Activated CD4-positive, alpha-beta memory T cell treated with anti-CD3 and anti-CD28 coated beads, Interleukin-2, amount 10 ng/mL, durations not matched to agents 7 days and 5 days (primary cell): ENCODE measurements at regions not wholly inside any gene's neighbourhood (a gene's known extent, or its start where the extent isn't known, plus 50 kb on each side); places are given as distances from the start of the nearest gene placed in this dataset.

Experiments
- CTCF ChIA-PET: fragments of 350-600 bp; sonication (Branson Sonifier 250); formaldehyde crosslinking; loops from one replicate; lab custom pipeline; 2021; ENCODE audit warnings: antibody characterized with exemption, inconsistent platforms; lab: Charles Lee
- POLR2A ChIA-PET: fragments of 350-600 bp; sonication (Branson Sonifier 250); formaldehyde crosslinking; loops from one replicate; lab custom pipeline; 2021; ENCODE audit warnings: antibody characterized with exemption; lab: Charles Lee
- DNase-seq: peaks from one replicate; pipeline ENCODE4 v3.0.0-alpha.2; 2020
- H3K27ac Mint-ChIP-seq: one replicate; pipeline ENCODE4 v1.8.0; 2021; ENCODE audit warnings: mild to moderate bottlenecking, mixed read lengths
- H3K27me3 Mint-ChIP-seq: one replicate; pipeline ENCODE4 v1.8.0; 2021; ENCODE audit warnings: mixed read lengths
- H3K36me3 Mint-ChIP-seq: one replicate; pipeline ENCODE4 v1.8.0; 2021; ENCODE audit warnings: low read depth, mixed read lengths
- H3K4me1 Mint-ChIP-seq: one replicate; pipeline ENCODE4 v1.8.0; 2021; ENCODE audit warnings: mixed read lengths
- H3K4me3 Mint-ChIP-seq: one replicate; pipeline ENCODE4 v1.8.0; 2021; ENCODE audit warnings: mild to moderate bottlenecking, mixed read lengths
- H3K9me3 Mint-ChIP-seq: one replicate; pipeline ENCODE4 v1.8.0; 2021; ENCODE audit warnings: mixed read lengths

- Mint-ChIP-seq H3K4me3 (no peak overlapping the region), H3K9me3 (no peaks in the 10 kb centered on the region), H3K27ac (no peak overlapping the region), H3K27me3 (no peaks in the 10 kb centered on the region), H3K36me3 (no peaks in the 10 kb centered on the region), H3K4me1 (no peaks in the 10 kb centered on the region)
- POLR2A ChIA-PET: no interaction called here
- no peak for DNase-seq
- CTCF ChIA-PET: no interaction called here
These were observed 283.4 kb upstream of the IRX5 start for GRCh38 chr16:54647216-54647615.

DNA sequence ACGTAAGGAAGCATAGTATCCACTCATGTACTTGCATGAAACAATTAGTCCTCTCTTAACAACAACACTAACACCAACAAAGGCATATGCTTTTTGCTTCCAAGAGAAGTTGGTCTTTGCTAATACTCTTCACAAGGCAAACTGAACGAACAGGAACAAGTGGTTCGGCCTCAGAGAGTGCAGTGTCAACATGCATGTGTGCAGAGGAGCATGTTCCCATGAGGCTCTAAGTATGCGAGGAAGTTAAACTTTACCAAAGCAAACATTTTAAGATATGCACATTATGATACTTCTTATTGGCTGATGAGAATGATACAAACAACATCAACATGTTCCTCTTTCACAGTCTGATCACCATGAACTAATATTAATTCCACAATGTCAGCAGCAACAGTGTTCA lies 285.3 kb upstream of the IRX5 start:
- CTCF ChIA-PET: no interaction called here
- Mint-ChIP-seq H3K4me1 (no peaks in the 10 kb centered on the region), H3K27ac (no peak overlapping the region)

DNA sequence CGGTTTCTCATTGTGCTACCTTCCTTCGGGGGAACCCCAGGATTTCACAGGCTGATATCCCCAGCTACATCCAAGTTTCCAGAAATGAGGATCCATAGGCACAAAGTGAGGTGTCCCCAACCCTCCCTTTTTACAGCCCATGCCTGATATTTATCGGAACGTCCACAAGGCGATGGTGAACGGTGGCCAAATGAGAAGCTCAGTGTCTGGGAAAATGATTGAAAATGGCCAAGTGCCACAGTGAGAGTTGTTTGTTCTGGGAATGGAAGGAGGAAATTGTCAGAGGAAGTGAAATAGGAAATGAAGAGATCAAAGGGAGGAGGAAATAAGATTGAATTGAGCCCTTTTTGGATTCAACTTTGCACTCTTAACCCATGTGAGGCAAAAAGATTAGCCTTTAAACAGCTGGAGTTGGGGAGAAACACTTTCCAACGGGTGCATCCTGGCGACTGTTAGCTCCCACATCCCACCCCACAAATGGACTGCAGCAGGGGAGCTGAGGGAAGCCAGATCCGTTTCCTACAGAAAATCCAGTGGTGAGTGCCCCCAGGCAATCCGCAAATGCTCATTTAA lies 294.4 kb upstream of the IRX5 start:
- Mint-ChIP-seq H3K36me3 (no peaks in the 10 kb centered on the region), H3K9me3 (no peaks in the 10 kb centered on the region), H3K27me3 (no peaks in the 10 kb centered on the region), H3K4me1 (no peaks in the 10 kb centered on the region), H3K4me3 (no peak overlapping the region), H3K27ac (no peak overlapping the region)
- no peak for DNase-seq
- CTCF ChIA-PET: no interaction called here
- POLR2A ChIA-PET: no interaction called here

More for the DNA sequence above, 285.3 kb upstream of the IRX5 start:
- Mint-ChIP-seq H3K36me3 (no peaks in the 10 kb centered on the region), H3K4me3 (no peak overlapping the region), H3K9me3 (no peaks in the 10 kb centered on the region), H3K27me3 (no peaks in the 10 kb centered on the region)
- POLR2A ChIA-PET: no interaction called here
- DNase-seq: no peak

DNA sequence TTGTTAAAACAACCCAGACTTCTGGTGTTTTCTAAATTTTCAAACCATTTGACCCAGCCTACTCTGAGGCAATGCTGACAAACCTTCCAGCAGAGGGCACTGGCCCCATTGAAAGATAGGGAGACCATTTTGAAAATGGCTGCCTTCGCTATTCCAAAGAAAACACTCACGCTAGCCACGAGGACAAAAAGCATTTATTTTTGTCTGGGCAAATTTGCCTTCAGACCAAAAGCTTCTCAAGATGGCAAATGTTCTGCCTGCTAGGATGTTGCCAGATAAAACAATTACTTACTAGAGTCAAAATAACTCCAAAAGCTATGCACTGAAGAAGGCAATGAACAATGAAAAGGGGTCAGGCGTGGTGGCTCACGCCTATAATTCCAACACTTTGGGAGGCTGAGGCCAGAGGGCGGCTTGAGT lies 296.7 kb upstream of the IRX5 start:
- POLR2A ChIA-PET: no interaction called here
- no peaks in the 10 kb centered on the region for H3K36me3 Mint-ChIP-seq
- H3K27ac Mint-ChIP-seq: no peak overlapping the region
- H3K9me3 Mint-ChIP-seq: no peaks in the 10 kb centered on the region
- no peak for DNase-seq
- CTCF ChIA-PET: no interaction called here
- H3K4me1 Mint-ChIP-seq: no peaks in the 10 kb centered on the region
- H3K27me3 Mint-ChIP-seq: no peaks in the 10 kb centered on the region
- H3K4me3 Mint-ChIP-seq: no peak overlapping the region

DNA sequence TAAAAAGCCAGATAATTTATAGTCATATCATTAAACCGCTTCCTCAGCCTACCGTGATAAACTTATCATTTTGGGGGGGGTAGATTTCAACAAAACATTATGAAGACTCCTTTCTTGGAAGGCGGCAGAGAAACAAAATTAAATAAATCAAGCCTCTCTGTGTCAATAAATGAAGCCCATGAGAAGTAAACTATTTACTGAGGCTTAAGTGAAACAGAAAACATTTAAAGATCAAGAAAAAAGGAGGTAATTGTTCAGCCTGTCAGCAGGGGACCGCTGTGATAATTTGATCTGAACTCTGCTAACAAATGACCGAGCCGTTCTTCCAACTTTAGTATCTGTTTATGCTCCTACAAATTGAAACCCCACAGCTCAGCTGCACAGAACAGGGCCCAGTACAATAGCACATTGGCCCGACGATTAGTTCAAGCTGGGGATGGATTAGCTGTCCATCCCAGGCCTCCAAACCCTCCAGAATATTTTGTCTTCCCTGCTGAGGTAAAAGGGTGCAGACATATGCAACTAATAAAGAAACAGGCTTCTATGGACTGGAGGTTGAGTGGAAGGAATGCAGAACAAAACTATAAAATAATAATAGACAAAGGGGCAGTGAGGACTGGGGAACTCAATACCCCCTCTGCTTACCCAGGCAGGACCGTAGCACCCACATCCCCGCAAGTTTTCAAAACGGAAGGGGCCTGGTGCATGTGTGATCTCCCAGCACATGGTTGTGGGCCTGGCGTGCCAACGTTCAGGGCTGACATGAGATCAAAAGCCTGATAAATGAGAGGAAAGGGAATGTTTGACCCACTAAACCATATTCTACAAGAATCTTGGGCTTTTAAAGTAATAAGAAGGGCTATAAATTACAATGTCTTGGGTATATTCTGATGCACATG lies 298.1 kb upstream of the IRX5 start:
- Mint-ChIP-seq H3K9me3 (no peaks in the 10 kb centered on the region), H3K36me3 (no peaks in the 10 kb centered on the region), H3K27me3 (no peaks in the 10 kb centered on the region), H3K27ac (no peak overlapping the region), H3K4me1 (no peaks in the 10 kb centered on the region), H3K4me3 (no peak overlapping the region)
- DNase-seq: no peak
- ChIA-PET CTCF (no interaction called here), POLR2A (no interaction called here)

- H3K27ac Mint-ChIP-seq: no peak overlapping the region
These were observed 298.9 kb upstream of the IRX5 start for GRCh38 chr16:54631782-54632181.

GRCh38 chr16:54630284-54630967 lies 300.2 kb upstream of the IRX5 start:
- POLR2A ChIA-PET: no interaction called here
- Mint-ChIP-seq H3K9me3 (no peaks in the 10 kb centered on the region), H3K27ac (no peak overlapping the region), H3K4me1 (no peaks in the 10 kb centered on the region), H3K36me3 (no peaks in the 10 kb centered on the region), H3K4me3 (no peak overlapping the region), H3K27me3 (no peaks in the 10 kb centered on the region)
- DNase-seq: no peak
- CTCF ChIA-PET: no interaction called here

More at GRCh38 chr16:54631782-54632181, 298.9 kb upstream of the IRX5 start:
- ChIA-PET CTCF (no interaction called here), POLR2A (no interaction called here)
- no peak for DNase-seq
- no peaks in the 10 kb centered on the region for H3K9me3 Mint-ChIP-seq
- no peaks in the 10 kb centered on the region for H3K27me3 Mint-ChIP-seq
- no peaks in the 10 kb centered on the region for H3K36me3 Mint-ChIP-seq
- H3K4me3 Mint-ChIP-seq: no peak overlapping the region
- no peaks in the 10 kb centered on the region for H3K4me1 Mint-ChIP-seq

DNA sequence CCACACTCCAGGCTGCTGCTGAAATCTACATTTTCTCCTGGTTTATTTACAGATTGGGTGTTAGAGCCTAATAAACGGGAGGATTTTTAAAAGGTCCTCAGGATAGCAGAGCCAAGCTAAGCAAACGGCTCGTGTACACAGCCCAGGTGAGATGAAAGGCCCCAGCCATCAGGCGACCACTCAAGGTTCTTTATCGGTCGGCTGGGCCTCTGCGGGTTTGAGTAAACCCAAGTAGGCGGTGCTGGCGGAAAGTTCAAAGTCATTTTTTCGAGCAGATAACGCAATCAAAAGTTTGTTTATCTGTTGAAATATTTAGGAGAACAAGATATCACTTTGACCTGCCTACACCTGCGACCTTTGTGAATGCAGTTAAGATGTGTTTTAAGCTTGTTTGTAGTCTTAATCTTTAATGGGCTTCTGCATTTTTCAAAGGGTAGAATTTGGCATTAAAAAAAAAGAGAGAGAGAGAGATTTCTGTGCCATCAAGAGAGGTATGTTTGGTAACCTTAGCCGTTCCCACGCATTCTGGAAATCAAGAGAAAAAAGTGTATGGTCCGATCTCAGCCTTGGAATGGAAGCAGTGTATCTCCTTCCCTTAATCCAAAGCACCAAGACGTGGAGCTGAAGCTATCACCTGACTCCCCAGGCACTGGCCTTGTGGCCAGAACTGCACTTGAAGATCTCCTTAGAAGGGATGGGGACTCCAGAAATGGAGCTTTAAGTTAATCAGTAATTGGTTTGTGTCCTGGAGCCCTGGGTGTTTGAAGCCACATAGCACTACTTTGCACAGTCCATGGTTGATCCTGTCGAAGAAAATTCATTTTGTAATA lies 301.7 kb upstream of the IRX5 start:
- no peaks in the 10 kb centered on the region for H3K9me3 Mint-ChIP-seq
- no peaks in the 10 kb centered on the region for H3K36me3 Mint-ChIP-seq
- H3K27me3 Mint-ChIP-seq: no peaks in the 10 kb centered on the region
- H3K4me3 Mint-ChIP-seq: no peak overlapping the region
- H3K27ac Mint-ChIP-seq: no peak overlapping the region
- H3K4me1 Mint-ChIP-seq: no peaks in the 10 kb centered on the region
- no peak for DNase-seq
- POLR2A ChIA-PET: no interaction called here
- CTCF ChIA-PET: no interaction called here

DNA sequence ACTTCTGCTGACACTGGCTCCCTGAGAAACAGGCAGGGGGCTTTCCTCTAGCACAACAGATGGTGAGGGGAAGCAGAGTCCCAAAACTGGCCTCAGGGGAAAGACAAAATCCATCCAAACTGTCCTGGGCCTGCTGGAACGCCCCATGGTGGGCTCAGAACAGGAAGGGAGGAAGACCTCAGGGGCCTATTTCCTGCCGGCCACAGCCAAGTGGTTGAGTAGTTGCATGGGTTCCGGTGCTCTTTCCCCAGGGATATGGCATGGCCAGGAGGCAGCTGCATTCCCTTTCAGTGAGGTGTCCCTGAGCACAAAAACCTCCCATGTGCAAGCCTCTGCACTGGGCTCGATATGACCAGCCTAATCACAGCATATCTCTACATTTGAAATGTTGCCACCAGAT lies 303.0 kb upstream of the IRX5 start:
- POLR2A ChIA-PET: no interaction called here
- no peaks in the 10 kb centered on the region for H3K36me3 Mint-ChIP-seq
- no peak overlapping the region for H3K27ac Mint-ChIP-seq
- no peaks in the 10 kb centered on the region for H3K27me3 Mint-ChIP-seq
- DNase-seq: no peak
- CTCF ChIA-PET: no interaction called here
- no peak overlapping the region for H3K4me3 Mint-ChIP-seq
- H3K9me3 Mint-ChIP-seq: no peaks in the 10 kb centered on the region
- H3K4me1 Mint-ChIP-seq: no peaks in the 10 kb centered on the region

DNA sequence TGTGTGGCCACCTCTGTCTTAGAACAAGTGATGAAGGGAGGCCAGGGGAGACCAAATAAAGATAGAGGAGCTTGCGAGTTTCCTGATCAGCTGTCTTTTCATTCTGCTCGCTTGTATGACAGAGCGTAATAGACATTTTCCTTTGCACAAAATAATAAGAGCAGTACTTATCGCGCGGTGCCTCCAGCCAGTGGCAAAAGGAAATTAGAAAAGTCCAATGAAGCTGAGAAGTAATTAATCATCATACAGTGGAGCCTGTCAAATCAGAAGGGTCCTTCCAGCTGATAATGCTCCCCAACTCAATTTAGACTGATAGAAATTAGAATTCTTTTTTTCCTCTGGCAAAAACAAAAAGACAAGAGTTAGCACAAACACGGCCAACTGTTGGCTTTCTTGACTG lies 307.0 kb upstream of the IRX5 start:
- CTCF ChIA-PET: no interaction called here
- H3K4me3 Mint-ChIP-seq: no peak overlapping the region
- H3K9me3 Mint-ChIP-seq: no peaks in the 10 kb centered on the region
- no peak for DNase-seq
- H3K27me3 Mint-ChIP-seq: no peaks in the 10 kb centered on the region
- H3K36me3 Mint-ChIP-seq: no peaks in the 10 kb centered on the region
- POLR2A ChIA-PET: no interaction called here
- no peaks in the 10 kb centered on the region for H3K4me1 Mint-ChIP-seq
- H3K27ac Mint-ChIP-seq: no peak overlapping the region

DNA sequence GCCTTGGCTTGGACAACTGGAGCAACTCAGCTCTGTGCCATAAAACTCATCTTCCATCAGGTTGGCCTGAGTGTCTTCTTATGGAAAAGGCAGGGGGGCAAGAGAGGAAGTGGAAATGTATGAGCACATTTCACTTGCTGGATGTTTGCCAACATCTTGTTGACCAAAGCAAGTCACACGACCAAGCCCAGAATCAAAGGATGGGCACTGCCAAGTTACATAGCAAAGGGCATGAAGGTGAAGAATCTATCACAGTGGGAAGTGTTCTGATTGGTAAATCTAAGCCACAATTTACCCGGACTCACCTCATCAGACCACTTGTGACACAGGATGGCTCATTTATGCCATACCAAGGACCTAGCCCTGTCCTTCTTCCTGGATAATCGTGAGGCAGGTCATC lies 310.5 kb upstream of the IRX5 start:
- CTCF ChIA-PET: no interaction called here
- DNase-seq: no peak
- POLR2A ChIA-PET: no interaction called here
- no peaks in the 10 kb centered on the region for H3K36me3 Mint-ChIP-seq
- H3K27ac Mint-ChIP-seq: no peak overlapping the region
- no peaks in the 10 kb centered on the region for H3K9me3 Mint-ChIP-seq
- no peak overlapping the region for H3K4me3 Mint-ChIP-seq
- H3K27me3 Mint-ChIP-seq: no peaks in the 10 kb centered on the region
- H3K4me1 Mint-ChIP-seq: no peaks in the 10 kb centered on the region

GRCh38 chr16:54616610-54617009 lies 314.1 kb upstream of the IRX5 start:
- no peaks in the 10 kb centered on the region for H3K36me3 Mint-ChIP-seq
- DNase-seq: no peak
- ChIA-PET POLR2A (no interaction called here), CTCF (no interaction called here)
- no peaks in the 10 kb centered on the region for H3K4me1 Mint-ChIP-seq
- H3K27ac Mint-ChIP-seq: no peak overlapping the region
- no peaks in the 10 kb centered on the region for H3K9me3 Mint-ChIP-seq
- H3K4me3 Mint-ChIP-seq: no peak overlapping the region
- no peaks in the 10 kb centered on the region for H3K27me3 Mint-ChIP-seq

GRCh38 chr16:54605536-54606066 lies 319.0 kb upstream of the IRX3 start:
- ChIA-PET POLR2A (no interaction called here), CTCF (no interaction called here)
- DNase-seq: no peak
- Mint-ChIP-seq H3K9me3 (peaks cover 2% of the 10 kb centered on the region), H3K27ac (no peak overlapping the region), H3K4me3 (no peak overlapping the region), H3K27me3 (no peaks in the 10 kb centered on the region), H3K36me3 (no peaks in the 10 kb centered on the region), H3K4me1 (no peaks in the 10 kb centered on the region)
